ENCODE measurements at regions not wholly inside any gene's neighbourhood (a gene's known extent, or its start where the extent isn't known, plus 50 kb on each side); places are given as distances from the start of the nearest gene placed in this dataset.

DNA sequence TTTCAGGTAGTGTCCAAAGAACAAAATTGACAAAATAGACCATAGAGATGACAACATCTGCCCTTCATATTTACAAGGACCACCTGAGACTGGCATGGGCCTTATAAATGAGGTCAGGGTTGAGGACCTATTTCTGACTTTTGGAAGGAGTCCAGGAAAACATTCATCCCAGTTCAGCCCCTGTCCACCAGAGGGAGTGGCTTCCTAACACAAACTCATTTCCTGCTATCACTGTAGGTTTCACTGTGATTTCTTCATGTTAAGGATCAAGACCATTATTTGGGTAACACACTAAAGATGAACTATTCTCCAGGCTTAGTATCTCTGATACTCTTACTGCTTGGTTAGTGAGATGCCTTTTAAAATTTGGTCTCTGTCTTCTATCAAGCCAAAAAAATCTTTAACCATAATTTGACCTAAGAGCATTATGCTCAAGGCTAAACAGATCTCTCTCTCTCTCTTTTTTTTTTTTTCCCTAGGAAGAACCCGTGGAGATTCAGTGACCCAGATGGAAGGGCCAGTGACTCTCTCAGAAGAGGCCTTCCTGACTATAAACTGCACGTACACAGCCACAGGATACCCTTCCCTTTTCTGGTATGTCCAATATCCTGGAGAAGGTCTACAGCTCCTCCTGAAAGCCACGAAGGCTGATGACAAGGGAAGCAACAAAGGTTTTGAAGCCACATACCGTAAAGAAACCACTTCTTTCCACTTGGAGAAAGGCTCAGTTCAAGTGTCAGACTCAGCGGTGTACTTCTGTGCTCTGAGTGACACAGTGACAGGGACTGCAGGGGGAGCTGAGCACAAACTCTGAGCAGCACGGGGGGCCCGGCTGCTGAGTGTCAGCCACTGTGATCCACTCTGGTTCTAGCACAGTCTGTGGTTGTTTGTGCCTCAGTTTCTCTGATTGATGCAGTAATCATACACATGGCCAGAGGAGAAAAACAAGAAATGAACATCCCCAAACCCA lies 267.6 kb upstream of the OR4E1 start:
- no peak overlapping the region for H2BK12ac ChIP-seq (ENCODE audit: low read depth, low read length)
- no peaks in the 10 kb centered on the region for H3K4me1 ChIP-seq (replicated peaks in 1 of 4; ENCODE audit: control insufficient read depth in 3 of 4, insufficient read depth in 4 of 4, low read length in 3 of 4)
- H3K79me1 ChIP-seq (ENCODE audit: low read depth, low read length), result no peaks in the 10 kb centered on the region
- H3K27me3 ChIP-seq (replicated peaks in 1 of 4; ENCODE audit: control insufficient read depth in 3 of 4, extremely low read depth in 1 of 4, insufficient read depth in 3 of 4, low read length in 3 of 4), result no peaks in the 10 kb centered on the region
- no peak overlapping the region for H2AK5ac ChIP-seq (ENCODE audit: low read depth, low read length)
- no peak overlapping the region for H3K4ac ChIP-seq (replicated peaks; ENCODE audit: insufficient read length, low read depth, low read length)
- H2BK15ac ChIP-seq (ENCODE audit: low read length), result no peak overlapping the region
- no peak overlapping the region for H2BK20ac ChIP-seq (ENCODE audit: low read length)
- H2BK5ac ChIP-seq (ENCODE audit: low read depth, low read length), result no peak overlapping the region
- H2BK120ac ChIP-seq (replicated peaks; ENCODE audit: low read depth, low read length), result no peak overlapping the region
- FAIRE-seq (peak; percentile 92), DNase-seq (ENCODE audit: low read depth in 1 of 2, low spot score in 2 of 2) (no peak)
- no peak overlapping the region for H3K14ac ChIP-seq (ENCODE audit: insufficient read length)
- no peaks in the 10 kb centered on the region for H3K9me3 ChIP-seq (ENCODE audit: insufficient read depth in 2 of 2, low read depth in 1 of 2, low read length in 1 of 2)
- no peak overlapping the region for H3K23ac ChIP-seq (ENCODE audit: insufficient read length)
- ChIA-PET CTCF (ENCODE audit: partially characterized antibody) (interaction anchor here (0.6 to 4.7 kb wide), 19 partner anchors 8 to 1241 kb away, joined by 3 to 21 read pairs (median 4); no protein-coding TSS in a partner anchor), POLR2A (ENCODE audit: partially characterized antibody) (no interaction called here)
- no peak overlapping the region for H3K9ac ChIP-seq (replicated peaks in 1 of 4; ENCODE audit: extremely low read depth in 1 of 4, low read depth in 3 of 4, low read length in 3 of 4)
- no peak overlapping the region for H3K18ac ChIP-seq (ENCODE audit: extremely low read depth, low read length)
- H3K27ac ChIP-seq (ENCODE audit: low read depth, low read length), result no peak overlapping the region
- H4K91ac ChIP-seq (replicated peaks; ENCODE audit: insufficient read length, low read length), result no peak overlapping the region
- no peak overlapping the region for H3K56ac ChIP-seq (replicated peaks; ENCODE audit: insufficient read length, low read depth, low read length)
- peak overlapping the region; percentile 48; the same call in 1 of the 2 replicates for H2AFZ ChIP-seq (ENCODE audit: low read length)
- 86% methylated on average over 7 of the region's 7 CpGs; no CpG with 5 or more reads in 1 of the 2 experiments for WGBS, 2 experiments (ENCODE audit: extremely low coverage in 1 of 2, insufficient coverage in 1 of 2, insufficient read length in 1 of 2, insufficient replicate concordance in 2 of 2, low coverage in 1 of 2, low lambda C conversion rate in 2 of 2, missing lambda C conversion rate in 1 of 2)
- no peaks in the 10 kb centered on the region for H4K20me1 ChIP-seq (replicated peaks in 1 of 2; ENCODE audit: control insufficient read depth in 1 of 2, insufficient read depth in 2 of 2, low read length in 2 of 2)
- no peak overlapping the region for H3K4me2 ChIP-seq (ENCODE audit: insufficient read depth in 1 of 2, low read depth in 2 of 2, low read length in 2 of 2)
- no peak overlapping the region for H4K8ac ChIP-seq (ENCODE audit: extremely low read depth, insufficient read depth, low read length)
- H3K36me3 ChIP-seq (ENCODE audit: control insufficient read depth in 2 of 4, insufficient read depth in 4 of 4, low read length in 3 of 4), result no peaks in the 10 kb centered on the region
- no peak overlapping the region for H4K5ac ChIP-seq (ENCODE audit: insufficient read length, low read depth, low read length)
- no peaks in the 10 kb centered on the region for H3K23me2 ChIP-seq (ENCODE audit: low read depth, low read length)
- no peak overlapping the region for H3K4me3 ChIP-seq (ENCODE audit: extremely low read depth in 1 of 4, insufficient read depth in 2 of 4, low read depth in 3 of 4, low read length in 4 of 4)
- H3K79me2 ChIP-seq (ENCODE audit: control insufficient read depth in 1 of 2, insufficient read depth in 2 of 2, low read length in 2 of 2), result no peaks in the 10 kb centered on the region
- TF ChIP-seq, protein P1, sequence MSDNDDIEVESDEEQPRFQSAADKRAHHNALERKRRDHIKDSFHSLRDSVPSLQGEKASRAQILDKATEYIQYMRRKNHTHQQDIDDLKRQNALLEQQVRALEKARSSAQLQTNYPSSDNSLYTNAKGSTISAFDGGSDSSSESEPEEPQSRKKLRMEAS (IDR thresholded peaks at IDR 0.05), result no peak
- no peak for TF ChIP-seq NRF1 (IDR thresholded peaks at IDR 0.05; ENCODE audit: low read depth, low read length)
- TF ChIP-seq, protein P2, sequence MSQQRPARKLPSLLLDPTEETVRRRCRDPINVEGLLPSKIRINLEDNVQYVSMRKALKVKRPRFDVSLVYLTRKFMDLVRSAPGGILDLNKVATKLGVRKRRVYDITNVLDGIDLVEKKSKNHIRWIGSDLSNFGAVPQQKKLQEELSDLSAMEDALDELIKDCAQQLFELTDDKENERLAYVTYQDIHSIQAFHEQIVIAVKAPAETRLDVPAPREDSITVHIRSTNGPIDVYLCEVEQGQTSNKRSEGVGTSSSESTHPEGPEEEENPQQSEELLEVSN (IDR thresholded peaks at IDR 0.05), result no peak
- no peak for TF ChIP-seq SAP30 (IDR thresholded peaks at IDR 0.05; ENCODE audit: insufficient read depth, insufficient replicate concordance, low read length)
- no peak for TF ChIP-seq TBP (IDR thresholded peaks at IDR 0.05; ENCODE audit: low read depth, low read length)
- TF ChIP-seq CHD1 (IDR thresholded peaks at IDR 0.05; ENCODE audit: low read depth, low read length), result no peak
- TF ChIP-seq, protein P3, sequence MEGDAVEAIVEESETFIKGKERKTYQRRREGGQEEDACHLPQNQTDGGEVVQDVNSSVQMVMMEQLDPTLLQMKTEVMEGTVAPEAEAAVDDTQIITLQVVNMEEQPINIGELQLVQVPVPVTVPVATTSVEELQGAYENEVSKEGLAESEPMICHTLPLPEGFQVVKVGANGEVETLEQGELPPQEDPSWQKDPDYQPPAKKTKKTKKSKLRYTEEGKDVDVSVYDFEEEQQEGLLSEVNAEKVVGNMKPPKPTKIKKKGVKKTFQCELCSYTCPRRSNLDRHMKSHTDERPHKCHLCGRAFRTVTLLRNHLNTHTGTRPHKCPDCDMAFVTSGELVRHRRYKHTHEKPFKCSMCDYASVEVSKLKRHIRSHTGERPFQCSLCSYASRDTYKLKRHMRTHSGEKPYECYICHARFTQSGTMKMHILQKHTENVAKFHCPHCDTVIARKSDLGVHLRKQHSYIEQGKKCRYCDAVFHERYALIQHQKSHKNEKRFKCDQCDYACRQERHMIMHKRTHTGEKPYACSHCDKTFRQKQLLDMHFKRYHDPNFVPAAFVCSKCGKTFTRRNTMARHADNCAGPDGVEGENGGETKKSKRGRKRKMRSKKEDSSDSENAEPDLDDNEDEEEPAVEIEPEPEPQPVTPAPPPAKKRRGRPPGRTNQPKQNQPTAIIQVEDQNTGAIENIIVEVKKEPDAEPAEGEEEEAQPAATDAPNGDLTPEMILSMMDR (IDR thresholded peaks at IDR 0.05; ENCODE audit: control extremely low read depth in 1 of 3, insufficient read depth in 1 of 3, low read depth in 1 of 3, low read length in 3 of 3), result peak; percentile 18 to 85 (median 57)
- no peak for TF ChIP-seq CHD2 (IDR thresholded peaks at IDR 0.05; ENCODE audit: low read length)
- no peak for TF ChIP-seq JUN (IDR thresholded peaks at IDR 0.05; ENCODE audit: low read depth, low read length)
